ENCODE measurements at regions not wholly inside any gene's neighbourhood (a gene's known extent, or its start where the extent isn't known, plus 50 kb on each side); places are given as distances from the start of the nearest gene placed in this dataset.
"Not testable (repeated sequence)": the region's sequence is repeated elsewhere in the genome, so short reads cannot be mapped to it uniquely, and the experiment has no call there.

DNA sequence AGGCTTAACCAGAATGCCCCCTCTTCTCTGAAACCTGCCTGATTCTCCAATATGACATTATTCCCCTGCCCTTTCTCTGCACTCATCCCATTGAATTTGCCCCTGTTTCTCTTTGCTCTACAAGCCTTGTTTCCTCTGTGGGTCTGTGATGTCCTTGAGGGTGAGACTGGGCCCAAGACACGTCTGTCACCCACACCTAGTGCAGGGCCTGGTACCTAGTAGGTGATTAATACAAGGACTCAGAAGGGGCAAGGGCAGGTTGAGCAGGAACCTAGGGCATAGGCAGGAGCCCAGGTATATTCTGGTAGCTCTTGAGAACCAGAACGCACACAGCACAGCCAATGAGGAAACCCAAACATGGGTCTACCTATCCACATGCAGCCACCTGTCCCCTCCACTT, 81.9 kb upstream of the HMGXB4 start:
- TF ChIP-seq, protein P1, sequence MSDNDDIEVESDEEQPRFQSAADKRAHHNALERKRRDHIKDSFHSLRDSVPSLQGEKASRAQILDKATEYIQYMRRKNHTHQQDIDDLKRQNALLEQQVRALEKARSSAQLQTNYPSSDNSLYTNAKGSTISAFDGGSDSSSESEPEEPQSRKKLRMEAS (IDR thresholded peaks at IDR 0.05; ENCODE audit: low read depth, low read length): no peak
- TF ChIP-seq MYC (IDR thresholded peaks at IDR 0.05; ENCODE audit: low read depth, low read length): no peak
- H3K4me3 ChIP-seq (ENCODE audit: low read depth, low read length): no peak overlapping the region
- no peak for DNase-seq (ENCODE audit: low read depth)

DNA sequence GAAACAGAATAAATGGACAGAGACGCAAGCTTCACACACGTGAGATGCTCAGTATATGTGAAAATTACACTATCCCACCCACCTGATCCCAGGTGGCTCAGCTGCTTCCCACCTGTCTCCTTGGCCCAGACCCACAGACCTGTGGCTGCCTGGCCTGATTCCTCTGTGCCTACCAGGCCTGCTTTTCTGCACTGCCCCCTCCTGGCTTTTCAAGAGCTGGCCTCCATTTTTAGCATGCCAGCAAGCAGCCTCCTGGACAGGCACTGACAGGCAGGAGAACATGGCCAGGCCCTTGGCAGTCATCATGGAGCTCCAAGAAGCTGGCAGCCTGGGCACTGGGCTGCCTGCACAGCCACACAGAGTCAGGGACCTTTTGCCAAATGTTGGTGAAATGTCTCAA, 79.5 kb upstream of the HMGXB4 start:
- DNase-seq (ENCODE audit: low read depth): no peak
- H3K4me3 ChIP-seq (ENCODE audit: low read depth, low read length): no peak overlapping the region
- TF ChIP-seq, protein P2, sequence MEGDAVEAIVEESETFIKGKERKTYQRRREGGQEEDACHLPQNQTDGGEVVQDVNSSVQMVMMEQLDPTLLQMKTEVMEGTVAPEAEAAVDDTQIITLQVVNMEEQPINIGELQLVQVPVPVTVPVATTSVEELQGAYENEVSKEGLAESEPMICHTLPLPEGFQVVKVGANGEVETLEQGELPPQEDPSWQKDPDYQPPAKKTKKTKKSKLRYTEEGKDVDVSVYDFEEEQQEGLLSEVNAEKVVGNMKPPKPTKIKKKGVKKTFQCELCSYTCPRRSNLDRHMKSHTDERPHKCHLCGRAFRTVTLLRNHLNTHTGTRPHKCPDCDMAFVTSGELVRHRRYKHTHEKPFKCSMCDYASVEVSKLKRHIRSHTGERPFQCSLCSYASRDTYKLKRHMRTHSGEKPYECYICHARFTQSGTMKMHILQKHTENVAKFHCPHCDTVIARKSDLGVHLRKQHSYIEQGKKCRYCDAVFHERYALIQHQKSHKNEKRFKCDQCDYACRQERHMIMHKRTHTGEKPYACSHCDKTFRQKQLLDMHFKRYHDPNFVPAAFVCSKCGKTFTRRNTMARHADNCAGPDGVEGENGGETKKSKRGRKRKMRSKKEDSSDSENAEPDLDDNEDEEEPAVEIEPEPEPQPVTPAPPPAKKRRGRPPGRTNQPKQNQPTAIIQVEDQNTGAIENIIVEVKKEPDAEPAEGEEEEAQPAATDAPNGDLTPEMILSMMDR (IDR thresholded peaks at IDR 0.05; ENCODE audit: low read depth, low read length): peak; percentile 13
- TF ChIP-seq, protein P1 (IDR thresholded peaks at IDR 0.05; ENCODE audit: low read depth, low read length): no peak

GRCh38 chr22:35178446-35178845, 78.8 kb upstream of the HMGXB4 start:
- TF ChIP-seq, protein P2 (IDR thresholded peaks at IDR 0.05; ENCODE audit: low read depth, low read length): no peak
- TF ChIP-seq MYC (IDR thresholded peaks at IDR 0.05; ENCODE audit: low read depth, low read length) (no peak), POLR2A (IDR thresholded peaks at IDR 0.05; ENCODE audit: extremely low read depth, insufficient read length) (no peak)
- TF ChIP-seq, protein P1 (IDR thresholded peaks at IDR 0.05; ENCODE audit: low read depth, low read length): no peak
- no peak overlapping the region for H3K4me3 ChIP-seq (ENCODE audit: low read depth, low read length)
- no peak for DNase-seq (ENCODE audit: low read depth)

- TF ChIP-seq POLR2A (IDR thresholded peaks at IDR 0.05; ENCODE audit: extremely low read depth, insufficient read length): no peak
- TF ChIP-seq, protein P1 (IDR thresholded peaks at IDR 0.05; ENCODE audit: low read depth, low read length): no peak
- TF ChIP-seq, protein P2 (IDR thresholded peaks at IDR 0.05; ENCODE audit: low read depth, low read length): no peak
- TF ChIP-seq MYC (IDR thresholded peaks at IDR 0.05; ENCODE audit: low read depth, low read length): no peak
- no peak overlapping the region for H3K4me3 ChIP-seq (ENCODE audit: low read depth, low read length)
- DNase-seq (ENCODE audit: low read depth): no peak
These were observed 73.4 kb upstream of the HMGXB4 start for GRCh38 chr22:35183917-35184316.

- TF ChIP-seq MYC (IDR thresholded peaks at IDR 0.05; ENCODE audit: low read depth, low read length): no peak
- TF ChIP-seq, protein P1 (IDR thresholded peaks at IDR 0.05; ENCODE audit: low read depth, low read length): no peak
- TF ChIP-seq, protein P2 (IDR thresholded peaks at IDR 0.05; ENCODE audit: low read depth, low read length): no peak
- no peak for TF ChIP-seq POLR2A (IDR thresholded peaks at IDR 0.05; ENCODE audit: extremely low read depth, insufficient read length)
- DNase-seq (ENCODE audit: low read depth): no peak
- no peak overlapping the region for H3K4me3 ChIP-seq (ENCODE audit: low read depth, low read length)
These were observed 70.8 kb upstream of the HMGXB4 start for GRCh38 chr22:35186492-35186891.

DNA sequence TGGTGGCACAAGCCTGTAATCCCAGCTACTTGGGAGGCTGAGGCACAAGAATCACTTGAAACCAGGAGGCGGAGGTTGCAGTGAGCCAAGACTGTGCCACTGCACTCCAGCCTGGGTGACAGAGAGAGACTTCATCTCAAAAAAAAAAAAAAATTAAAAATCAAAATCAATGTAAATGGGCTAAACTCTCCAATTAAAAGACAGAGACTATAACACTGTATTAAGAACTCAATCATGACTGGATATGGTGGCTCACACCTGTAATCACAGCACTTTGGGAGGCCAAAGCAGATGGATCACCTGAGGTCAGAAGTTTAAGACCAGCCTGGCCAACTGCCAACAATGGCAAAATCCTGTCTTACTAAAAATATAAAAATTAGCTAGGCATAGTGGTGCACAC, 68.4 kb upstream of the HMGXB4 start:
- H3K4me3 ChIP-seq (ENCODE audit: low read depth, low read length); DNase-seq (ENCODE audit: low read depth): not testable (repeated sequence)

DNA sequence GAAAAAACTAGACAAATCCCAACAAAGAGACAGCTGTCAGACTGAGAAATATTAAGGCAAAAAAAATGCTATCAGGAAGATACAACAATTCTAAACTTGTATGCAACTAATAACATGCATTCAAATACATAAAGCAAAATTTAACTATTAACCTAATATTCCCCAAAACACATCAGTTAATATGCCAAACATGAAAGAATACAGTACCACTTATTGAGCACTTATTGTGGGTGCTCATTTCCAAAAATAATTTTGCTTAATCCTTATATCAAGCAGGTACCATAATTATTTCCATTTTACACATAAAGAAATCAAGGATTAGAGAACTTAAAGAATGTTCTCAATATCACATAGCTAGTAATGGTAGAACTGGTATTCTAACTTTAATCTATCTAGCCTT, 67.7 kb upstream of the HMGXB4 start:
- TF ChIP-seq, protein P1 (IDR thresholded peaks at IDR 0.05; ENCODE audit: low read depth, low read length): no peak
- TF ChIP-seq POLR2A (IDR thresholded peaks at IDR 0.05; ENCODE audit: extremely low read depth, insufficient read length): no peak
- TF ChIP-seq, protein P2 (IDR thresholded peaks at IDR 0.05; ENCODE audit: low read depth, low read length): no peak
- no peak for TF ChIP-seq MYC (IDR thresholded peaks at IDR 0.05; ENCODE audit: low read depth, low read length)
- no peak overlapping the region for H3K4me3 ChIP-seq (ENCODE audit: low read depth, low read length)
- DNase-seq (ENCODE audit: low read depth): no peak

Data from NB4 (cell line).